ENCODE measurements at regions not wholly inside any gene's neighbourhood (a gene's known extent, or its start where the extent isn't known, plus 50 kb on each side); places are given as distances from the start of the nearest gene placed in this dataset.

DNA sequence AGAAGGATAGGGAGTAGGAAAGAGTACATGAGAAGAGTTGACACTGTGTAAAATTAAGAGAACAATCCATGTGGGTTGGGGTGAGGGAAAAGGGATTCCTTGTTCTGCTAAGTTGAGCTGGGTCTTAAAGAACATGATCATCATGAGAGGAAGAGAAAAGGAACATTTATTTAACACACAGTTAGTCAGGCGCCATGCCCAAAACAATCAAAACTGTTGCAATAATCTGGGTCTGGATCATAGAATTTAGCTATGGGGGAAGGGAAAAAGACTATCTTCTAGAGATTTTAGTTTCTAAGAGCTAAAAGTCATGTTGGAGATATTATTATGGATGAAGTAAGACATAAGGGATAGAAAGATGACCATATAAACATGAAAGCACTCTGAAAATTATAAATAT is 178.9 kb downstream of the SEM1 start:
- Histone ChIP-seq H3K23ac (ENCODE audit: low read length) (no peak overlapping the region), H3K9me3 (ENCODE audit: insufficient read depth, low read depth, low read length) (peaks cover 2% of the 10 kb centered on the region), H3K27me3 (ENCODE audit: insufficient read depth, low read length) (no peaks in the 10 kb centered on the region), H3K14ac (ENCODE audit: low read length) (no peak overlapping the region), H3K4me2 (ENCODE audit: low read length) (no peak overlapping the region), H3K36me3 (ENCODE audit: control insufficient read depth in 1 of 2, insufficient read depth in 2 of 2, low read length in 2 of 2) (no peaks in the 10 kb centered on the region), H2AK5ac (ENCODE audit: low read length) (no peak overlapping the region), H4K8ac (ENCODE audit: low read depth, low read length) (no peak overlapping the region), H3K18ac (ENCODE audit: low read length) (no peak overlapping the region), H3K4ac (ENCODE audit: low read depth, low read length) (no peak overlapping the region), H2BK12ac (ENCODE audit: low read length) (no peak overlapping the region), H3K4me1 (ENCODE audit: control insufficient read depth in 1 of 2, insufficient read depth in 2 of 2, low read length in 2 of 2) (no peaks in the 10 kb centered on the region), H4K12ac (ENCODE audit: low read depth, low read length) (no peak overlapping the region), H3K27ac (ENCODE audit: low read depth, low read length) (no peak overlapping the region), H2BK120ac (ENCODE audit: insufficient read depth, low read length, poor library complexity) (no peak overlapping the region), H2AFZ (ENCODE audit: insufficient read depth, low read length, poor library complexity) (no peak overlapping the region), H3K4me3 (ENCODE audit: low read depth, low read length) (no peak overlapping the region), H3K79me1 (ENCODE audit: low read length) (no peaks in the 10 kb centered on the region), H3K79me2 (ENCODE audit: control insufficient read depth, insufficient read depth, low read length, poor library complexity) (no peaks in the 10 kb centered on the region), H4K91ac (ENCODE audit: low read depth, low read length) (no peak overlapping the region), H2BK5ac (ENCODE audit: low read depth, low read length, poor library complexity) (no peak overlapping the region), H3K9ac (ENCODE audit: low read length) (no peak overlapping the region)
- no CpG with 5 or more reads among the region's 1 CpG for WGBS (ENCODE audit: extremely low coverage, insufficient coverage, insufficient read length)
- DNase-seq = no peak

- H3K4ac ChIP-seq (ENCODE audit: low read depth, low read length) = no peak overlapping the region
- no peak overlapping the region for H4K91ac ChIP-seq (ENCODE audit: low read depth, low read length)
- no peak overlapping the region for H2AK5ac ChIP-seq (ENCODE audit: low read length)
- no peaks in the 10 kb centered on the region for H3K27me3 ChIP-seq (ENCODE audit: insufficient read depth, low read length)
- no peak overlapping the region for H3K9ac ChIP-seq (ENCODE audit: low read length)
- H4K8ac ChIP-seq (ENCODE audit: low read depth, low read length) = no peak overlapping the region
- no peak overlapping the region for H3K4me2 ChIP-seq (ENCODE audit: low read length)
- H3K27ac ChIP-seq (ENCODE audit: low read depth, low read length) = no peak overlapping the region
- H2AFZ ChIP-seq (ENCODE audit: insufficient read depth, low read length, poor library complexity) = no peak overlapping the region
- no peak overlapping the region for H3K4me3 ChIP-seq (ENCODE audit: low read depth, low read length)
- no peak overlapping the region for H3K14ac ChIP-seq (ENCODE audit: low read length)
- H2BK12ac ChIP-seq (ENCODE audit: low read length) = no peak overlapping the region
- no peak overlapping the region for H4K12ac ChIP-seq (ENCODE audit: low read depth, low read length)
- H3K18ac ChIP-seq (ENCODE audit: low read length) = no peak overlapping the region
- no CpG with 5 or more reads among the region's 9 CpGs for WGBS (ENCODE audit: extremely low coverage, insufficient coverage, insufficient read length)
- DNase-seq = no peak
- peaks cover 3% of the 10 kb centered on the region for H3K9me3 ChIP-seq (ENCODE audit: insufficient read depth, low read depth, low read length)
- H3K23ac ChIP-seq (ENCODE audit: low read length) = no peak overlapping the region
- no peak overlapping the region for H2BK120ac ChIP-seq (ENCODE audit: insufficient read depth, low read length, poor library complexity)
- no peaks in the 10 kb centered on the region for H3K79me2 ChIP-seq (ENCODE audit: control insufficient read depth, insufficient read depth, low read length, poor library complexity)
- H3K79me1 ChIP-seq (ENCODE audit: low read length) = no peaks in the 10 kb centered on the region
- H2BK5ac ChIP-seq (ENCODE audit: low read depth, low read length, poor library complexity) = no peak overlapping the region
- no peaks in the 10 kb centered on the region for H3K36me3 ChIP-seq (ENCODE audit: control insufficient read depth in 1 of 2, insufficient read depth in 2 of 2, low read length in 2 of 2)
- no peaks in the 10 kb centered on the region for H3K4me1 ChIP-seq (ENCODE audit: control insufficient read depth in 1 of 2, insufficient read depth in 2 of 2, low read length in 2 of 2)
These were observed 182.4 kb downstream of the SEM1 start for GRCh38 chr7:96527133-96527827.

DNA sequence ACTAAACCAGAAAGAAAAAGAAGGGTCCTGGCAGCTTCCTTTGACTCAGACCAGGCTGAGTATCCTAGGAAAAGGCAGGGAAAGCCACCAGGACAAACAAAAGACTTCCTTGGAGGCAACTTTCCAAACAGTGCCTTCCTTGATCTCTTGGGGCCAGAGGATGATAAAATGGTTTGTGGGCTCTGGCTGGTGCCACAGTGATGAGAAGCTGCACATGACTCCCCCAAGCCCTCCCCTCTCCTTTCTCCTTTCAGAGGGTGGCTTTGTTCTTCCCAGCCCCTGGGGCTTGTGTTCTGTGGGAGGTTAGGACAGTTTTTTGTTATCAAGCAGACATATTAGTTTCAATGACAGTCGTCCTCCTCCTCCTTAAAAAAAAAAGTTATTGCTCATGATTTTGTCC is 183.2 kb downstream of the SEM1 start:
- no peak overlapping the region for H3K4me3 ChIP-seq (ENCODE audit: low read depth, low read length)
- H3K9ac ChIP-seq (ENCODE audit: low read length) = no peak overlapping the region
- H4K91ac ChIP-seq (ENCODE audit: low read depth, low read length) = no peak overlapping the region
- no peaks in the 10 kb centered on the region for H3K27me3 ChIP-seq (ENCODE audit: insufficient read depth, low read length)
- H3K18ac ChIP-seq (ENCODE audit: low read length) = no peak overlapping the region
- no peak overlapping the region for H2BK120ac ChIP-seq (ENCODE audit: insufficient read depth, low read length, poor library complexity)
- H3K36me3 ChIP-seq (ENCODE audit: control insufficient read depth in 1 of 2, insufficient read depth in 2 of 2, low read length in 2 of 2) = no peaks in the 10 kb centered on the region
- no peaks in the 10 kb centered on the region for H3K4me1 ChIP-seq (ENCODE audit: control insufficient read depth in 1 of 2, insufficient read depth in 2 of 2, low read length in 2 of 2)
- H2AFZ ChIP-seq (ENCODE audit: insufficient read depth, low read length, poor library complexity) = no peak overlapping the region
- no peak overlapping the region for H4K8ac ChIP-seq (ENCODE audit: low read depth, low read length)
- peaks cover 3% of the 10 kb centered on the region for H3K9me3 ChIP-seq (ENCODE audit: insufficient read depth, low read depth, low read length)
- no peak overlapping the region for H2BK5ac ChIP-seq (ENCODE audit: low read depth, low read length, poor library complexity)
- H3K27ac ChIP-seq (ENCODE audit: low read depth, low read length) = no peak overlapping the region
- H4K12ac ChIP-seq (ENCODE audit: low read depth, low read length) = no peak overlapping the region
- H3K79me1 ChIP-seq (ENCODE audit: low read length) = no peaks in the 10 kb centered on the region
- no peak overlapping the region for H3K4ac ChIP-seq (ENCODE audit: low read depth, low read length)
- no CpG with 5 or more reads among the region's 1 CpG for WGBS (ENCODE audit: extremely low coverage, insufficient coverage, insufficient read length)
- H2BK12ac ChIP-seq (ENCODE audit: low read length) = no peak overlapping the region
- no peak for DNase-seq
- no peaks in the 10 kb centered on the region for H3K79me2 ChIP-seq (ENCODE audit: control insufficient read depth, insufficient read depth, low read length, poor library complexity)
- H3K4me2 ChIP-seq (ENCODE audit: low read length) = no peak overlapping the region
- no peak overlapping the region for H3K14ac ChIP-seq (ENCODE audit: low read length)
- H2AK5ac ChIP-seq (ENCODE audit: low read length) = no peak overlapping the region
- H3K23ac ChIP-seq (ENCODE audit: low read length) = no peak overlapping the region

- Histone ChIP-seq H3K23ac (ENCODE audit: low read length) (no peak overlapping the region), H2BK5ac (ENCODE audit: low read depth, low read length, poor library complexity) (no peak overlapping the region), H3K9me3 (ENCODE audit: insufficient read depth, low read depth, low read length) (peaks cover 2% of the 10 kb centered on the region), H2BK12ac (ENCODE audit: low read length) (no peak overlapping the region), H3K4me3 (ENCODE audit: low read depth, low read length) (no peak overlapping the region), H3K79me2 (ENCODE audit: control insufficient read depth, insufficient read depth, low read length, poor library complexity) (no peaks in the 10 kb centered on the region), H2AK5ac (ENCODE audit: low read length) (no peak overlapping the region), H3K4me1 (ENCODE audit: control insufficient read depth in 1 of 2, insufficient read depth in 2 of 2, low read length in 2 of 2) (no peaks in the 10 kb centered on the region), H4K91ac (ENCODE audit: low read depth, low read length) (no peak overlapping the region), H3K4ac (ENCODE audit: low read depth, low read length) (no peak overlapping the region), H3K4me2 (ENCODE audit: low read length) (no peak overlapping the region), H3K27ac (ENCODE audit: low read depth, low read length) (no peak overlapping the region), H4K12ac (ENCODE audit: low read depth, low read length) (no peak overlapping the region), H3K27me3 (ENCODE audit: insufficient read depth, low read length) (no peaks in the 10 kb centered on the region), H3K18ac (ENCODE audit: low read length) (no peak overlapping the region), H3K9ac (ENCODE audit: low read length) (no peak overlapping the region), H2AFZ (ENCODE audit: insufficient read depth, low read length, poor library complexity) (no peak overlapping the region), H3K14ac (ENCODE audit: low read length) (no peak overlapping the region), H4K8ac (ENCODE audit: low read depth, low read length) (no peak overlapping the region), H3K36me3 (ENCODE audit: control insufficient read depth in 1 of 2, insufficient read depth in 2 of 2, low read length in 2 of 2) (no peaks in the 10 kb centered on the region), H3K79me1 (ENCODE audit: low read length) (no peaks in the 10 kb centered on the region), H2BK120ac (ENCODE audit: insufficient read depth, low read length, poor library complexity) (no peak overlapping the region)
- WGBS (ENCODE audit: extremely low coverage, insufficient coverage, insufficient read length) = no CpG with 5 or more reads among the region's 13 CpGs
- no peak for DNase-seq
These were observed 188.4 kb downstream of the SEM1 start for GRCh38 chr7:96521068-96521894.
